GM12878 (cell line): ENCODE measurements at regions not wholly inside any gene's neighbourhood (a gene's known extent, or its start where the extent isn't known, plus 50 kb on each side); places are given as distances from the start of the nearest gene placed in this dataset.

Source experiments
- ATAC-seq: fragments of 200-7000 bp; cut with Tn5 transposase; 3 replicates; pipeline ENCODE4 v1.9.1; 2020; ENCODE audit warnings: mild to moderate bottlenecking, moderate library complexity
- BruUV-seq: library from RNA; stranded (reverse); fragments of 400-500 nt; replicated peaks from 2 replicates; lab custom pipeline; 2021; lab: Mats Ljungman, UMichigan
- CTCF ChIA-PET: fragments of 300-600 bp; sonication (Branson Sonifier 250); formaldehyde crosslinking; extraction: SDS; loops from one replicate; lab custom pipeline; 2021; ENCODE audit warnings: inconsistent platforms; lab: Yijun Ruan, JAX
- POLR2A ChIA-PET: fragments of 350-600 bp; formaldehyde crosslinking; extraction: SDS; loops from one replicate; lab custom pipeline; 2021; ENCODE audit warnings: inconsistent platforms; lab: Charles Lee
- RAD21 ChIA-PET: fragments of 300-600 bp; sonication (Branson Sonifier 250); formaldehyde crosslinking; loops from one replicate; lab custom pipeline; 2023; ENCODE audit warnings: antibody characterized with exemption; ENCODE audit not compliant: unreplicated experiment; lab: Charles Lee
- SMC1A ChIA-PET: fragments of 300-600 bp; sonication (Branson Sonifier 250); formaldehyde crosslinking; loops from one replicate; lab custom pipeline; 2023; ENCODE audit not compliant: unreplicated experiment, uncharacterized antibody; lab: Charles Lee
- DNase-seq: peaks from one replicate; pipeline ENCODE4 v3.0.0-alpha.2; 2011; ENCODE audit warnings: low read depth, low spot score
- FAIRE-seq: peaks from 3 replicates; lab custom pipeline; 2011; peaks lifted over from hg19 to GRCh38; lab: Jason Lieb, UNC
- H2AFZ ChIP-seq: 2 replicates; pipeline ENCODE4 v1.6.0; 2011; ENCODE audit warnings: low read depth, low read length, control low read depth; ENCODE audit not compliant: control insufficient read depth
- H3K27ac ChIP-seq: 2 replicates; pipeline ENCODE4 v1.5.1; 2011; ENCODE audit warnings: control low read depth; ENCODE audit not compliant: control insufficient read depth, insufficient read depth
- H3K27me3 ChIP-seq, 2 experiments: replicated peaks in 1 of 2; 2 replicates each; pipeline versions ENCODE4 v1.6.0 to v1.6.1; 2011; ENCODE audit warnings: low read length in 1 of 2; ENCODE audit not compliant: control insufficient read depth in 2 of 2, insufficient read depth in 2 of 2
- H3K36me3 ChIP-seq, 2 experiments: 2 replicates each; pipeline ENCODE4 v1.5.1; 2011; ENCODE audit warnings: low read length in 1 of 2; ENCODE audit not compliant: control insufficient read depth in 2 of 2, insufficient read depth in 2 of 2
- H3K4me1 ChIP-seq: 2 replicates; pipeline ENCODE4 v1.6.1; 2011; ENCODE audit warnings: mild to moderate bottlenecking, low read length, moderate library complexity, mixed read lengths; ENCODE audit not compliant: control insufficient read depth, insufficient read depth
- H3K4me2 ChIP-seq: 2 replicates; pipeline ENCODE4 v1.6.0; 2011; ENCODE audit warnings: control low read depth; ENCODE audit not compliant: control insufficient read depth, insufficient read depth
- H3K4me3 ChIP-seq: fragments of 200-600 bp; sonication (generic); 2 replicates; pipeline ENCODE4 v1.5.1; 2016
- H3K79me2 ChIP-seq: 2 replicates; pipeline ENCODE4 v1.6.0; 2011; ENCODE audit warnings: low read length; ENCODE audit not compliant: control insufficient read depth, insufficient read depth
- H3K9ac ChIP-seq: 2 replicates; pipeline ENCODE4 v1.8.0; 2011; ENCODE audit warnings: low read length, control low read depth, mixed read lengths; ENCODE audit not compliant: control insufficient read depth, insufficient read depth
- H3K9me3 ChIP-seq: replicated peaks from 3 replicates; pipeline ENCODE4 v1.5.1; 2011; ENCODE audit warnings: mild to moderate bottlenecking, low read length; ENCODE audit not compliant: control insufficient read depth, insufficient read depth
- H4K20me1 ChIP-seq: 2 replicates; pipeline ENCODE4 v1.6.0; 2011; ENCODE audit not compliant: control insufficient read depth, insufficient read depth
- CHD1 ChIP-seq: IDR thresholded peaks from 2 replicates; pipeline ENCODE4 v1.6.1; 2012; ENCODE audit warnings: low read depth, low read length, improper control_type of control experiment
- CHD2 ChIP-seq: IDR thresholded peaks from 2 replicates; pipeline ENCODE4 v1.6.1; 2011; ENCODE audit warnings: low read depth, low read length, improper control_type of control experiment, borderline replicate concordance
- DPF2 ChIP-seq: fragments of 450-650 bp; IDR thresholded peaks from 2 replicates; pipeline ENCODE4 v1.6.1; 2017; ENCODE audit warnings: mild to moderate bottlenecking
- HCFC1 ChIP-seq: fragments of 150-350 bp; IDR thresholded peaks from 2 replicates; pipeline ENCODE4 v1.6.1; 2014; ENCODE audit warnings: low read length
- IKZF2 ChIP-seq, 2 experiments: fragments of 450-650 bp; IDR thresholded peaks; 2 replicates each; pipeline ENCODE4 v1.6.1; 2017; ENCODE audit warnings: mild to moderate bottlenecking in 2 of 2, moderate library complexity in 2 of 2
- LARP7 ChIP-seq: fragments of 450-650 bp; IDR thresholded peaks from 2 replicates; pipeline ENCODE4 v1.6.1; 2017; ENCODE audit warnings: mild to moderate bottlenecking
- MEF2B ChIP-seq: fragments of 450-650 bp; IDR thresholded peaks from 2 replicates; pipeline ENCODE4 v1.6.1; 2018; ENCODE audit warnings: mild to moderate bottlenecking, moderate library complexity; ENCODE audit not compliant: partially characterized antibody, poor library complexity, severe bottlenecking
- MYC ChIP-seq: IDR thresholded peaks from 2 replicates; pipeline ENCODE4 v1.6.1; 2011; ENCODE audit warnings: mild to moderate bottlenecking, low read length, moderate library complexity, inconsistent platforms; ENCODE audit not compliant: insufficient read depth, insufficient replicate concordance, insufficient read length, severe bottlenecking
- PAX8 ChIP-seq: fragments of 450-650 bp; IDR thresholded peaks from 2 replicates; pipeline ENCODE4 v1.6.1; 2017; ENCODE audit warnings: mild to moderate bottlenecking, moderate library complexity
- RCOR1 ChIP-seq: conservative IDR thresholded peaks from 2 replicates; pipeline ENCODE4 v1.6.1; 2012; ENCODE audit warnings: low read depth, low read length, improper control_type of control experiment
- TCF7 ChIP-seq: IDR thresholded peaks from 2 replicates; pipeline ENCODE4 v1.6.1; 2014; ENCODE audit warnings: antibody characterized with exemption, borderline replicate concordance
- YBX1 ChIP-seq: fragments of 450-650 bp; IDR thresholded peaks from 2 replicates; pipeline ENCODE4 v1.6.1; 2016; ENCODE audit warnings: antibody characterized with exemption
- ZBTB33 ChIP-seq: fragments of 450-650 bp; IDR thresholded peaks from 2 replicates; pipeline ENCODE4 v1.6.1; 2017; ENCODE audit warnings: mild to moderate bottlenecking
- ZZZ3 ChIP-seq: IDR thresholded peaks from 2 replicates; pipeline ENCODE4 v1.6.1; 2011; ENCODE audit warnings: low read depth; ENCODE audit not compliant: control insufficient read depth, insufficient read length
- WGBS: methylation state at CpG from one replicate; pipeline ENCODE4 v1.1.6; 2016; ENCODE audit warnings: low lambda C conversion rate; ENCODE audit not compliant: insufficient replicate concordance, insufficient coverage; ENCODE audit errors: missing lambda C conversion rate; 5-methylcytosine and 5-hydroxymethylcytosine counted together
- in situ Hi-C: fragments of 300-500 bp; cut with MboI; formaldehyde crosslinking; loops from 9 replicates; pipeline ENCODE4 v1.14.3; 2018; ENCODE audit warnings: mixed read lengths
- intact Hi-C: fragments of 100-400 bp; cut with micrococcal nuclease; formaldehyde crosslinking; loops from one replicate; pipeline ENCODE4 v1.14.2; 2022; ENCODE audit not compliant: unreplicated experiment
- TF ChIP-seq, protein P1 (sequence below): IDR thresholded peaks from 2 replicates; pipeline ENCODE4 v1.6.1; 2012; ENCODE audit warnings: mild to moderate bottlenecking, low read depth, low read length
- TF ChIP-seq, protein P2 (sequence below): IDR thresholded peaks from 2 replicates; pipeline ENCODE4 v1.6.1; 2011; ENCODE audit warnings: low read depth, mild to moderate bottlenecking, low read length, moderate library complexity, borderline replicate concordance; ENCODE audit errors: extremely low read depth
- TF ChIP-seq, protein P3 (sequence below): fragments of 450-650 bp; IDR thresholded peaks from 2 replicates; pipeline ENCODE4 v1.6.1; 2017; ENCODE audit warnings: mild to moderate bottlenecking, low read depth, inconsistent platforms; ENCODE audit not compliant: poor library complexity, severe bottlenecking

- no peak for TF ChIP-seq ZBTB33
- TF ChIP-seq YBX1 = no peak
These were observed 995.4 kb downstream of the TUSC7 start (continued) for GRCh38 chr3:117705011-117705410.

DNA sequence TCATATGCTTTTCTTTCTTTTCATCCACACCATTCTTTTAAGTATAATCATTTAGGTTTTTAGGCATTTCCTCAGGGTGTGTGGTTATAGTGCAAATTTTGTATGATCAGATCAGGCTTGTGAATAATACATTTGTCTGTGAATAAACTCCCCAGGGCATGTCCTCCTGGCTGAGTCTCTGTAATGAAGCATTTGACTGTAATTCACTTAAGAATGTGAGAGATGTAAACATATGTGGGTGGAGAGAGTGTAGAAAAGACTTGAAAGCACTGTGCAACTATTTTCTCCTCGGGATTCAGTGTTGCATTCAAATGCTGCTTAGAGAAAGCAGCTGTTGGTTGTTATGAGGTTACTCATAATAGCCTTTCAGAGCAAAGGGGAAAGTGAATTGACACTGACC, 996.5 kb downstream of the TUSC7 start:
- BruUV-seq = no TSS peak
- 0% methylated on average over 1 of the region's 1 CpG for WGBS
- TF ChIP-seq, protein P1, sequence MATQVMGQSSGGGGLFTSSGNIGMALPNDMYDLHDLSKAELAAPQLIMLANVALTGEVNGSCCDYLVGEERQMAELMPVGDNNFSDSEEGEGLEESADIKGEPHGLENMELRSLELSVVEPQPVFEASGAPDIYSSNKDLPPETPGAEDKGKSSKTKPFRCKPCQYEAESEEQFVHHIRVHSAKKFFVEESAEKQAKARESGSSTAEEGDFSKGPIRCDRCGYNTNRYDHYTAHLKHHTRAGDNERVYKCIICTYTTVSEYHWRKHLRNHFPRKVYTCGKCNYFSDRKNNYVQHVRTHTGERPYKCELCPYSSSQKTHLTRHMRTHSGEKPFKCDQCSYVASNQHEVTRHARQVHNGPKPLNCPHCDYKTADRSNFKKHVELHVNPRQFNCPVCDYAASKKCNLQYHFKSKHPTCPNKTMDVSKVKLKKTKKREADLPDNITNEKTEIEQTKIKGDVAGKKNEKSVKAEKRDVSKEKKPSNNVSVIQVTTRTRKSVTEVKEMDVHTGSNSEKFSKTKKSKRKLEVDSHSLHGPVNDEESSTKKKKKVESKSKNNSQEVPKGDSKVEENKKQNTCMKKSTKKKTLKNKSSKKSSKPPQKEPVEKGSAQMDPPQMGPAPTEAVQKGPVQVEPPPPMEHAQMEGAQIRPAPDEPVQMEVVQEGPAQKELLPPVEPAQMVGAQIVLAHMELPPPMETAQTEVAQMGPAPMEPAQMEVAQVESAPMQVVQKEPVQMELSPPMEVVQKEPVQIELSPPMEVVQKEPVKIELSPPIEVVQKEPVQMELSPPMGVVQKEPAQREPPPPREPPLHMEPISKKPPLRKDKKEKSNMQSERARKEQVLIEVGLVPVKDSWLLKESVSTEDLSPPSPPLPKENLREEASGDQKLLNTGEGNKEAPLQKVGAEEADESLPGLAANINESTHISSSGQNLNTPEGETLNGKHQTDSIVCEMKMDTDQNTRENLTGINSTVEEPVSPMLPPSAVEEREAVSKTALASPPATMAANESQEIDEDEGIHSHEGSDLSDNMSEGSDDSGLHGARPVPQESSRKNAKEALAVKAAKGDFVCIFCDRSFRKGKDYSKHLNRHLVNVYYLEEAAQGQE = no peak
- TF ChIP-seq MYC (no peak), LARP7 (no peak), HCFC1 (no peak), DPF2 (no peak), IKZF2 (IDR thresholded peaks at IDR 0.05) (no peak), TCF7 (no peak), RCOR1 (no peak), CHD2 (no peak), CHD1 (no peak), PAX8 (no peak), ZZZ3 (no peak), MEF2B (no peak)
- TF ChIP-seq, protein P2, sequence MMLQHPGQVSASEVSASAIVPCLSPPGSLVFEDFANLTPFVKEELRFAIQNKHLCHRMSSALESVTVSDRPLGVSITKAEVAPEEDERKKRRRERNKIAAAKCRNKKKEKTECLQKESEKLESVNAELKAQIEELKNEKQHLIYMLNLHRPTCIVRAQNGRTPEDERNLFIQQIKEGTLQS = no peak
- TF ChIP-seq, protein P3, sequence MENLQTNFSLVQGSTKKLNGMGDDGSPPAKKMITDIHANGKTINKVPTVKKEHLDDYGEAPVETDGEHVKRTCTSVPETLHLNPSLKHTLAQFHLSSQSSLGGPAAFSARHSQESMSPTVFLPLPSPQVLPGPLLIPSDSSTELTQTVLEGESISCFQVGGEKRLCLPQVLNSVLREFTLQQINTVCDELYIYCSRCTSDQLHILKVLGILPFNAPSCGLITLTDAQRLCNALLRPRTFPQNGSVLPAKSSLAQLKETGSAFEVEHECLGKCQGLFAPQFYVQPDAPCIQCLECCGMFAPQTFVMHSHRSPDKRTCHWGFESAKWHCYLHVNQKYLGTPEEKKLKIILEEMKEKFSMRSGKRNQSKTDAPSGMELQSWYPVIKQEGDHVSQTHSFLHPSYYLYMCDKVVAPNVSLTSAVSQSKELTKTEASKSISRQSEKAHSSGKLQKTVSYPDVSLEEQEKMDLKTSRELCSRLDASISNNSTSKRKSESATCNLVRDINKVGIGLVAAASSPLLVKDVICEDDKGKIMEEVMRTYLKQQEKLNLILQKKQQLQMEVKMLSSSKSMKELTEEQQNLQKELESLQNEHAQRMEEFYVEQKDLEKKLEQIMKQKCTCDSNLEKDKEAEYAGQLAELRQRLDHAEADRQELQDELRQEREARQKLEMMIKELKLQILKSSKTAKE = no peak

More for the DNA sequence above, 996.5 kb downstream of the TUSC7 start:
- Histone ChIP-seq H4K20me1 (no peaks in the 10 kb centered on the region), H3K4me1 (no peaks in the 10 kb centered on the region), H3K4me3 (no peak overlapping the region), H3K79me2 (no peaks in the 10 kb centered on the region), H3K27ac (no peak overlapping the region), H3K9me3 (no peaks in the 10 kb centered on the region), H2AFZ (no peak overlapping the region), H3K27me3 (no peaks in the 10 kb centered on the region), H3K4me2 (no peak overlapping the region), H3K9ac (no peak overlapping the region), H3K36me3 (no peaks in the 10 kb centered on the region)
- no peak for ATAC-seq
- in situ Hi-C loops (no loop called here), intact Hi-C loops (no loop called here)
- ChIA-PET POLR2A (no interaction called here), CTCF (no interaction called here), SMC1A (interaction anchor here (0.7 kb wide), 1 partner anchor 423 kb away, joined by 3 read pairs; no protein-coding TSS in a partner anchor), RAD21 (no interaction called here)
- DNase-seq = no peak
- no peak for FAIRE-seq
